ENCODE measurements at regions not wholly inside any gene's neighbourhood (a gene's known extent, or its start where the extent isn't known, plus 50 kb on each side); places are given as distances from the start of the nearest gene placed in this dataset.

- TF ChIP-seq CTCF (IDR thresholded peaks at IDR 0.05; ENCODE audit: low read depth, low read length, missing control alignments) = no peak
- no peak overlapping the region for H3K4me3 ChIP-seq (ENCODE audit: low read depth, low read length)
- in situ Hi-C loops (cut with HindIII; ENCODE audit: low sequenced_read_pairs) = no loop called here
- no peak for DNase-seq (ENCODE audit: low read depth)
Observed at GRCh38 chr2:149720615-149721014, 133.0 kb upstream of the MMADHC start.

GRCh38 chr2:149719695-149720094 is 132.1 kb upstream of the MMADHC start:
- in situ Hi-C loops (cut with HindIII; ENCODE audit: low sequenced_read_pairs) = no loop called here
- DNase-seq (ENCODE audit: low read depth) = no peak
- no peak overlapping the region for H3K4me3 ChIP-seq (ENCODE audit: low read depth, low read length)
- no peak for TF ChIP-seq CTCF (IDR thresholded peaks at IDR 0.05; ENCODE audit: low read depth, low read length, missing control alignments)

- DNase-seq (ENCODE audit: low read depth) = no peak
- no peak for TF ChIP-seq CTCF (IDR thresholded peaks at IDR 0.05; ENCODE audit: low read depth, low read length, missing control alignments)
- in situ Hi-C loops (cut with HindIII; ENCODE audit: low sequenced_read_pairs) = no loop called here
Observed at GRCh38 chr2:149716687-149717086, 129.1 kb upstream of the MMADHC start.

GRCh38 chr2:149715894-149716293 is 128.3 kb upstream of the MMADHC start:
- in situ Hi-C loops (cut with HindIII; ENCODE audit: low sequenced_read_pairs) = no loop called here
- H3K4me3 ChIP-seq (ENCODE audit: low read depth, low read length) = no peak overlapping the region
- no peak for DNase-seq (ENCODE audit: low read depth)
- no peak for TF ChIP-seq CTCF (IDR thresholded peaks at IDR 0.05; ENCODE audit: low read depth, low read length, missing control alignments)

More at GRCh38 chr2:149716687-149717086, 129.1 kb upstream of the MMADHC start:
- no peak overlapping the region for H3K4me3 ChIP-seq (ENCODE audit: low read depth, low read length)

GRCh38 chr2:149715005-149715592 is 127.5 kb upstream of the MMADHC start:
- H3K4me3 ChIP-seq (ENCODE audit: low read depth, low read length) = no peak overlapping the region
- peak; percentile 35 for DNase-seq (ENCODE audit: low read depth)
- peak; percentile 78 for TF ChIP-seq CTCF (IDR thresholded peaks at IDR 0.05; ENCODE audit: low read depth, low read length, missing control alignments)
- in situ Hi-C loops (cut with HindIII; ENCODE audit: low sequenced_read_pairs) = no loop called here

GRCh38 chr2:149709496-149710263 is 122.1 kb upstream of the MMADHC start:
- H3K4me3 ChIP-seq (ENCODE audit: low read depth, low read length) = no peak overlapping the region
- in situ Hi-C loops (cut with HindIII; ENCODE audit: low sequenced_read_pairs) = no loop called here
- no peak for TF ChIP-seq CTCF (IDR thresholded peaks at IDR 0.05; ENCODE audit: low read depth, low read length, missing control alignments)
- DNase-seq (ENCODE audit: low read depth) = no peak

All from astrocyte of the cerebellum (primary cell).